Hippocampal formation (tissue), 2 donors: ENCODE measurements at regions not wholly inside any gene's neighbourhood (a gene's known extent, or its start where the extent isn't known, plus 50 kb on each side); places are given as distances from the start of the nearest gene placed in this dataset.
"Not testable (repeated sequence)": the region's sequence is repeated elsewhere in the genome, so short reads cannot be mapped to it uniquely, and the experiment has no call there.

Experiments
- DNase-seq, 2 donors: peaks; one replicate each; lab custom pipeline; 2025; lab: John Stamatoyannopoulos, UW

DNA sequence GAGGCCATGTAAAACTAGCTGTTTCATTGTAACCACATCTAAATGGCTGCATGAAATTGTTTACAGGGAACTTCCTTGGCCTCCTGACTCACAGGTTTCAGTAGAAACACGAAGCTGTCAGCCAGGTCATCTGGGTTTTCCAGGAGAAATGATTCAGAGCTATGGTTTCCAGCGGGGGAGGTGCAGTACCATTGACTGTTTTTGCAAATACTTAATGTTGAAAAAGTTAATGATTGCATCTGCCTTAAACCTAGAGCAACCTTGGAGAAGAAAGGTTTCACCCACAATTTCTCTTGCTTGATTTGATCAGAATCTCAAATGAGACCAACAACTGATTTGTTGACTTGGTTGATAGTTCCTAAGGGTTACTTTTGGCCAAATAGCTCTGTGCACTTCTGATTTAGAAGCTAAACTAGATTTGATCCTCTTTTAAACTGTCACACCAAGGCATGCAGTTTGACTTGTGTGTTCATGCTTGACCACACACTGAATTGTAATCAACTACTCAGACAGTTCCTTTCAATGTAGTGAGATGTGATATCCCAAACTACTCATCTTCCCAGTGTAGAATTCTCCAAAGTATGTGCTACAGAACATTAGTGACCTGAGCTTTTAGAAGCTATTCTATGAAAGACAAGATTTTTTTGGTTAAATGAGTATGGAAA, 193.5 kb upstream of the CHST9 start:
- DNase-seq, result no peak

GRCh38 chr18:27377251-27377650, 192.1 kb upstream of the CHST9 start:
- no peak for DNase-seq

- DNase-seq, result no peak
Observed at GRCh38 chr18:27372386-27372785, 187.3 kb upstream of the CHST9 start.

- DNase-seq, result no peak
Observed at GRCh38 chr18:27366665-27367064, 181.6 kb upstream of the CHST9 start.

DNA sequence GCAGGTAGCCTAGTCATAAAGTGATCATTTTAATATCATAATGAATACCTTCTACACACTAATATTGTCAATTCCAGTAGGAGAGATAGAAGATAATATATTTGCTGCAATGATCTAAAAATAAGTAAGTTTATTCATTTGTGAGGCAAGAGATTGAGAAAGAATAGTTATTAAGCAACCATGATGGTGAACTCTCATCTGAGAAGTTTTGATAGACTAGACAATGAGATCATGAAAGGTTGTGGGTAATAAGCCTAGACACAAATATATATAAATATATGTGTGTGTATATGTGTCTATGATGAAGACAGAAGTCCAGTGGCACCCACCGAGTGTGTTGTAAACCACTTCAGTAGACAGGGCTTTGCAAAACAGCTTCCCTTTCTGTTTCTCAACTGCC, 181.0 kb upstream of the CHST9 start:
- DNase-seq, result no peak

DNA sequence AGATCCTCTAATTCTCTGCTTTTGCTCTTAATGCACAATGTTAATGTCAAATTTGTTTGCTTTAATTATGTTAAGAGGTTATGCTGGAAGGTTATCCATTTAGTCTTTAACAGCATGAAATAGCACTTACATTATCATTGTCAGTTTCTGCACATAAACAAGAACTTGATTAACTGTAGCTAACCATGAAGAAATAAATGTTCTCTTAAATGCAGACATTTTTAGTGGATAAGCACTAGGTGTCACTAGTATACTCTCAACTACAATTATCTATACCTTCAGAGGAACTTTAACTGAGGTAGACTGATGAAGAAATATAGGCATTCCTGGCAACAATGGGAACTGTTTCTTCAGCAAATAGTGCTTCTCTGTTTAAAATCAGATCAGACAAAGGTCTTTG, 178.8 kb upstream of the CHST9 start:
- peak in 1 of 2 donors; percentile 61 for DNase-seq

- no peak for DNase-seq
Observed at GRCh38 chr18:27361477-27361876, 176.4 kb upstream of the CHST9 start.

- no peak for DNase-seq
Observed at GRCh38 chr18:27355308-27355707, 170.2 kb upstream of the CHST9 start.

DNA sequence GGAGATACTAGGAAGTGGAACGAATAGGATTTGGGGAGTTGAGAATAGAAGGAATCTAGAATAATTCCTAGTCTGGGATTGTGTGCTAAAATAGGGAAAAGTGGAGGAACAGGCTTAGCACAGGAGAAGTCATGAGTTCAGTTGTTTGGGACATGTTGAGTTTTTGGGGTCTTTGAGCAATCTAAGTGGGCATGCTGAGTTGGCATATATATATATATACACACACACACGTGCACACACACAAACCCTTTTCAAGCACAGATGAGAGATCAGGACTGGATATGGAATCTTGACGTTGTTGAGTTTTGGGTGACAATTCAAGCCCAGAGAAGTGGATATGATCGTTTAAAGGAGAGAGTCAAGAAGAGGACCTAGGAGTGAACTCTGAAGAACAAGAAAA, 168.2 kb upstream of the CHST9 start:
- no peak for DNase-seq

GRCh38 chr18:27349284-27349882, 164.3 kb upstream of the CHST9 start:
- DNase-seq, result no peak

- DNase-seq, result no peak
Observed at GRCh38 chr18:27331606-27332005, 146.5 kb upstream of the CHST9 start.

- no peak for DNase-seq
Observed at GRCh38 chr18:27314996-27315395, 129.9 kb upstream of the CHST9 start.

DNA sequence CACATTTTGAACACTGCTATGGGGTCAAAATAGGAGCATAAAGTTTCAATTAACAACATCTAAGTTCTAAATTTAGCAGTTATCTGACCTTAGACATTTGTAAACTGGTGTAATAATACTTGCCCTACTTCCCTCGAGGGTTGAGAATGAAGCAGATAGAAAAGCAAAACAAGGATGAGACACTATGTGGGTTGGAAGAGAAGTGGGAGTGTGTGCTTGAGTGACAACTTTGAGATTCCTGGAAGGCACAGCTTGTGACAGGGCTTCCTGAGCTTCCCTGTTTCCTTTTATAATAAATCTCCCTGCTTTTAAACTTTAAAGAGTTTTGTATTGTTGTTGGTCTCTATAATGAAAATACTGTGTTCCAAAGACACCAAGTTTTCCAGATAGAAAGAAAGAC, 128.6 kb upstream of the CHST9 start:
- no peak for DNase-seq

- no peak for DNase-seq
Observed at GRCh38 chr18:27312853-27313252, 127.7 kb upstream of the CHST9 start.

DNA sequence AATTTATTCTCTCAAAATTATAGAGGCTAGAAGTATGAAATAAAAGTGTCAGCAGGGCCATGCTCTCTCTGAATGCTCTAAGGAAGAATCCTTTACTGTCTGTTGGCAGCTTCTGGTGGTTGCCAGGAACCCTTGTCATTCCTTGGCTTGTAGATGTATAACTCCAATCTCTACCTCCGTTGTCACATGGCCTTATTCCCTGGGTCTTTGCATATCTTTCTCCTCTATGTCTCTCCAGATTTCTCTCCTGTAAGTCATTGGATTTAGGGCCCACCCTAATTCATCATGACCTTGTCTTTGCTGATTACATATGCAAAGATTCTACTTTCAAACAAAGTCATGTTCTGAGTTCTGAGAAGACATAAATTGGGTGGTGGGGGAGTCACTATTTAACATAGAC, 127.0 kb upstream of the CHST9 start:
- no peak for DNase-seq

DNA sequence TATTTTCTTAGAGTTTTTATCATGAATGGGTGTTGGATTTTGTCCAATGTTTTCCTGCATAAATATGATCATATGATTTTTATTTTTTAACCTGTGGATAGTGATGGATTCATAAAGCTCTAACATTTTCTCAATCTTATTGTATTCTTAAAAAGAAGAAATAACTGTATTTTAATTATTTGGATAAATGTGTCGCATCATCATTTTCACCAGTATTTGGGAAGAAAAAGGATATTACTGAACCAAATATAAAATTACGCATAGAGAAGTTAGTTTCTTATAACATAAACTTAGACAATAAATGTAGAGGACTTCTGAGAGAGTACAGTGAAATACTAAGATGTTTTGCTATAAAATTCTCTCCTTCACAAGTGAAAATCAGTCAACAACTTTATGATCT, 126.0 kb upstream of the CHST9 start:
- DNase-seq, result no peak

DNA sequence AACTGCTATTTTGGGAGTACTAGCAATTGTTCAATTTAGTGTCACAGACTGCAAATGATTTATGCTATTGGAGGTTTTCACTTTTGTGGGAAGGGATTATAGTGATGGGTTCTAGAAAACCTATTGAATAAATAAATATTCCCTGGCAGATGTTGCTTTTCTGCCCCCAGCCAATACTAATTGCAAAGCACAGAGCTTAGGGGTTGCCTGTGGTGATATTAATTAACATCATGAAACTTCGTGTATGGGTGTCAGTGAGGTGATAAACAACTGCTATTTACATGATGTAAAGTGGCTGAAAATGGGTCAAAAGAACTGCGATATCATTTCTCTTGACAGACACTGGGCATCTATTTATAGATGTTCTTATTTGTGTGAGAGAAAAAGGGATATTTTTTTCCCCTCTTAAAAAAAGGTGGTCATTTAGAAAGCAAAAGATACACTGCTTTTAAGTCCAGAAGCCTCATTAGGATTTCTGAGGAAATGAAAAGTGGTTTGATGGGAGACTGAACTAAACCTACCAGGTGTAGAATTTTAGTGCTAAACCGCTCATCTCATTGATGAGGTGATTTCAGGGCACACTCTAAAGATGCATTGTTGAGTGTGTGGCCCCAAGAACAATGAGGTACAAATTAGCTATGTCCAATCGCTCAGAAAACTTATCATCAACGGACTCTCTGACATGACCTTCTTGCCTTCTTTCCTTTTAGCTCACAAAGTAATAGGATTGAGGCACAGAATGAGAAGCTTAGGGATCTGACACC, 116.7 kb upstream of the CHST9 start:
- DNase-seq, result no peak

- peak in 1 of 2 donors; percentile 46 for DNase-seq
Observed at GRCh38 chr18:27298214-27298804, 113.2 kb upstream of the CHST9 start.

GRCh38 chr18:27285973-27286562, 101.0 kb upstream of the CHST9 start:
- not testable (repeated sequence) for DNase-seq

DNA sequence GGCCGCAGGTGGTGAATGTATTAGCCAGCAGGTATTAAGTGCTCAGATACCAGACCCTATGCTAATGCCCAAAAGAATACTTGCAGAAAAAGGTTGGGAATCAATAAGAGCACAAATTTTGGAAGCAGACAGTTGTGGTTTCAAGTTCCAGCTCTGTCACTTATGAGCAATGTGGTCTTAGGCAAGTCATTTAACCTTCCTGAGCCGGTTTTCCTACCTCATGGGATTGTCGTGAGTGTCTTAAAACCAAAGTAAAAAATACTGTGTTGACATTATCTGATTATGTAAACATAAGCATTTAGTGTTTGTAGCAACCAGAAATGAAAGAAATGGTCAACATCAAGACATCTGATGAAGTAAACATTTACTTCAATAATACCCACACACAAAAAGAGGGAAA, 93.0 kb upstream of the CHST9 start:
- no peak for DNase-seq

DNA sequence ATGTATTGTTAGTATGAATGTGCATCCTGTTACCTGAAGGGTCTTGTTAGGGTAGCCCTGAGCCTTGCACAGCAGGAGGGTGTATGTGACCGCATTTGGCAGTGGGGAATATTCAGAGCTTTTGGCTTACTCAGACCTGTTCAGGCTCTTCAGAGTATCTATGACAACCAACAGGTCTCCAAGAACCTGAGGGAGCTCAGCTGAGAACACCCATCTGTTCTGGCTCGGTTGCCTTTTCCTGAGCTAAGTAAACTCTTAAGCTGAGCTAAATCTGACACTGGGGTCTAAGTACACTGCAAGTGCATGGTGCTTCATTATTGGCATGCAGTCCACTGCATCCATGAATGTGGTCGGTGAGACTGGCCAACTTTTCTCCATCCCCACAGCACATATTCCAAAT, 92.4 kb upstream of the CHST9 start:
- no peak for DNase-seq

GRCh38 chr18:27276886-27277285, 91.8 kb upstream of the CHST9 start:
- no peak for DNase-seq

DNA sequence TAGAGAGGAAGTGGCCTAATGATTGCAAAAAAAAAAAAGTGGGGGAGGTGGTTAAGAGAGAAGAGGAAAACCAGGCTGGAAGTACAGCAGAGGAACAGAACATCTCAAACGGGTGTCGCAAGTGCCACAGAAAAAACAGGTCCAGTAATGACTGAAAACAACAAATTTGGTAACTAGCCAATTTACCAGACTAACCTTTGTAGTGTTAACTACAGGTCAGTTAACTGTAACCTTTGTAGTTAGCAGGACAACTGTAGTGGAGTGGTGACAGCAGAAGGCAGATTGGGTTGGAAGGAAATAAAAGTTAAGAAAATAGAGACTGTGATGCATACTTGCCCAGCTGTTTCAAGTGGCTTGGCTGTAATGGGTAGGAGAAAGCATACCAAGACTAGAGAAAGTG, 91.4 kb upstream of the CHST9 start:
- no peak for DNase-seq
